CD14-positive monocyte (primary cell): ENCODE measurements at regions not wholly inside any gene's neighbourhood (a gene's known extent, or its start where the extent isn't known, plus 50 kb on each side); places are given as distances from the start of the nearest gene placed in this dataset.

Experiments used
- DNase-seq, 3 donors: peaks; one replicate each; pipeline ENCODE4 v3.0.0-alpha.2; 2011 to 2022
- H2AFZ ChIP-seq: 2 replicates; pipeline ENCODE4 v1.6.0; 2012; ENCODE audit warnings: mild to moderate bottlenecking, low read depth, low read length, inconsistent platforms; ENCODE audit not compliant: insufficient read depth, poor library complexity, severe bottlenecking
- H3K27ac ChIP-seq, 2 donors: 1 replicate in 1 of 2; 2 replicates in 1 of 2; pipeline ENCODE4 v1.5.1; 2012 to 2013; ENCODE audit warnings: low read length in 2 of 2, control low read depth in 1 of 2, inconsistent platforms in 1 of 2, low read depth in 1 of 2, mild to moderate bottlenecking in 1 of 2
- H3K27me3 ChIP-seq, 2 donors: one replicate each; pipeline versions ENCODE4 v1.6.0 to v1.6.1; 2011 to 2013; ENCODE audit warnings: low read length in 2 of 2; ENCODE audit not compliant: control insufficient read depth in 2 of 2, insufficient read depth in 2 of 2
- H3K36me3 ChIP-seq, 2 donors: replicated peaks in 1 of 2; 1 replicate in 1 of 2; 2 replicates in 1 of 2; pipeline versions ENCODE4 v1.5.1 to v1.6.1; 2012 to 2013; ENCODE audit warnings: low read length in 2 of 2, control low read depth in 1 of 2, inconsistent platforms in 1 of 2, mild to moderate bottlenecking in 1 of 2; ENCODE audit not compliant: insufficient read depth in 2 of 2, control insufficient read depth in 1 of 2
- H3K4me1 ChIP-seq, 2 donors: 1 replicate in 1 of 2; 2 replicates in 1 of 2; pipeline versions ENCODE4 v1.5.1 to v1.6.1; 2012 to 2013; ENCODE audit warnings: low read length in 2 of 2, control low read depth in 1 of 2, inconsistent platforms in 1 of 2, mild to moderate bottlenecking in 1 of 2, moderate library complexity in 1 of 2; ENCODE audit not compliant: insufficient read depth in 2 of 2, control insufficient read depth in 1 of 2
- H3K4me2 ChIP-seq: replicated peaks from 2 replicates; pipeline ENCODE3; 2012; ENCODE audit warnings: low read length, moderate library complexity, mild to moderate bottlenecking; ENCODE audit not compliant: poor library complexity, severe bottlenecking; ENCODE audit errors: extremely low read depth
- H3K4me3 ChIP-seq, 3 experiments: fragments of 200-600 bp in 1 of 3; sonication (generic) in 1 of 3; replicated peaks in 1 of 3; 1 replicate in 2 of 3; 2 replicates in 1 of 3; pipeline ENCODE4 v1.5.1; 2011 to 2013; ENCODE audit warnings: low read length in 3 of 3, mild to moderate bottlenecking in 3 of 3, control low read depth in 2 of 3, low read depth in 2 of 3, inconsistent platforms in 1 of 3, moderate library complexity in 1 of 3
- H3K79me2 ChIP-seq: 2 replicates; pipeline ENCODE4 v1.6.0; 2012; ENCODE audit warnings: mild to moderate bottlenecking, control low read depth, inconsistent platforms, low read length, moderate library complexity; ENCODE audit not compliant: insufficient read depth
- H3K9ac ChIP-seq: 2 replicates; pipeline ENCODE4 v1.6.0; 2017; ENCODE audit warnings: low read length, mild to moderate bottlenecking; ENCODE audit not compliant: insufficient read depth, poor library complexity, severe bottlenecking
- H3K9me3 ChIP-seq, 2 donors: replicated peaks in 1 of 2; 1 replicate in 1 of 2; 2 replicates in 1 of 2; pipeline versions ENCODE4 v1.5.1 to v1.6.1; 2012 to 2013; ENCODE audit warnings: low read length in 2 of 2, control low read depth in 1 of 2; ENCODE audit not compliant: control insufficient read depth in 1 of 2, insufficient read depth in 1 of 2
- H4K20me1 ChIP-seq: 2 replicates; pipeline ENCODE4 v1.6.0; 2012; ENCODE audit warnings: mild to moderate bottlenecking, low read length, control low read depth, moderate library complexity; ENCODE audit not compliant: insufficient read depth
- H3K27ac Mint-ChIP-seq, 7 donors: one replicate each; pipeline ENCODE4 v1.8.0; 2020; ENCODE audit warnings: mild to moderate bottlenecking in 7 of 7, mixed read lengths in 7 of 7, moderate library complexity in 6 of 7, inconsistent platforms in 2 of 7
- H3K27me3 Mint-ChIP-seq, 3 donors: one replicate each; pipeline ENCODE4 v1.8.0; 2021 to 2022; ENCODE audit warnings: low read depth in 3 of 3, mild to moderate bottlenecking in 3 of 3, mixed read lengths in 3 of 3, moderate library complexity in 3 of 3, inconsistent platforms in 1 of 3
- H3K36me3 Mint-ChIP-seq, 2 donors: one replicate each; pipeline ENCODE4 v1.8.0; 2020; ENCODE audit warnings: mixed read lengths in 2 of 2, inconsistent platforms in 1 of 2, mild to moderate bottlenecking in 1 of 2
- H3K4me1 Mint-ChIP-seq: one replicate; pipeline ENCODE4 v1.8.0; 2020; ENCODE audit warnings: mild to moderate bottlenecking, mixed read lengths
- H3K4me3 Mint-ChIP-seq, 2 donors: one replicate each; pipeline ENCODE4 v1.8.0; 2020; ENCODE audit warnings: mild to moderate bottlenecking in 2 of 2, mixed read lengths in 2 of 2, moderate library complexity in 1 of 2
- H3K9me3 Mint-ChIP-seq, 7 donors: one replicate each; pipeline ENCODE4 v1.8.0; 2020 to 2022; ENCODE audit warnings: mixed read lengths in 7 of 7, mild to moderate bottlenecking in 6 of 7, moderate library complexity in 6 of 7, inconsistent platforms in 2 of 7
- CTCF ChIP-seq: fragments of 200-600 bp; IDR thresholded peaks from one replicate; pipeline ENCODE4 v1.8.0; 2022; ENCODE audit warnings: antibody characterized with exemption, mild to moderate bottlenecking
- WGBS: methylation state at CpG from one replicate; pipeline ENCODE4 v1.1.5; 2013; ENCODE audit warnings: missing lambda C conversion rate; ENCODE audit not compliant: insufficient coverage; 5-methylcytosine and 5-hydroxymethylcytosine counted together
- intact Hi-C, 2 donors: fragments of 100-400 bp; cut with micrococcal nuclease; formaldehyde crosslinking; loops; one replicate each; pipeline versions ENCODE4 v1.15.0 to v1.15.1; 2023

- H3K4me3 Mint-ChIP-seq: no peak overlapping the region
- no peak overlapping the region for H3K27ac ChIP-seq
- no peak for DNase-seq
- no peak overlapping the region for H3K4me2 ChIP-seq
- intact Hi-C loops: no loop called here
- H3K27me3 ChIP-seq: no peaks in the 10 kb centered on the region
- H3K27ac Mint-ChIP-seq: no peak overlapping the region
- H3K4me1 ChIP-seq: no peaks in the 10 kb centered on the region
- H3K4me1 Mint-ChIP-seq: no peaks in the 10 kb centered on the region
- no peaks in the 10 kb centered on the region for H4K20me1 ChIP-seq
- peaks cover 16 to 41% (median 28%) of the 10 kb centered on the region in 7 donors for H3K9me3 Mint-ChIP-seq
- no peaks in the 10 kb centered on the region for H3K36me3 Mint-ChIP-seq
- H3K4me3 ChIP-seq: no peak overlapping the region
- TF ChIP-seq CTCF: no peak
- H3K27me3 Mint-ChIP-seq: peaks cover 6 to 8% (median 7%) of the 10 kb centered on the region in 3 donors
- 87% methylated on average over 10 of the region's 10 CpGs for WGBS
- H3K9me3 ChIP-seq: peaks cover 20 to 37% of the 10 kb centered on the region in 2 donors
- H3K79me2 ChIP-seq: no peaks in the 10 kb centered on the region
- H2AFZ ChIP-seq: no peak overlapping the region
- no peaks in the 10 kb centered on the region for H3K36me3 ChIP-seq
- no peak overlapping the region for H3K9ac ChIP-seq
These were observed 73.2 kb upstream of the NKX1-1 start for GRCh38 chr4:1479454-1479853.

- Histone ChIP-seq H3K4me2 (no peak overlapping the region), H3K36me3 (no peaks in the 10 kb centered on the region), H3K9ac (no peak overlapping the region), H3K27me3 (no peaks in the 10 kb centered on the region), H3K79me2 (no peaks in the 10 kb centered on the region), H3K27ac (no peak overlapping the region), H3K4me3 (no peak overlapping the region), H3K9me3 (peaks cover 17 to 34% of the 10 kb centered on the region in 2 donors), H4K20me1 (no peaks in the 10 kb centered on the region), H2AFZ (no peak overlapping the region), H3K4me1 (no peaks in the 10 kb centered on the region)
- WGBS: 91% methylated on average over 6 of the region's 10 CpGs
- peaks cover 13 to 37% (median 25%) of the 10 kb centered on the region in 7 donors for H3K9me3 Mint-ChIP-seq
- H3K27ac Mint-ChIP-seq: no peak overlapping the region
- H3K27me3 Mint-ChIP-seq: peaks cover 6 to 9% (median 7%) of the 10 kb centered on the region in 3 donors
- intact Hi-C loops: no loop called here
- DNase-seq: no peak
- no peaks in the 10 kb centered on the region for H3K36me3 Mint-ChIP-seq
- H3K4me1 Mint-ChIP-seq: no peaks in the 10 kb centered on the region
- TF ChIP-seq CTCF: no peak
- no peak overlapping the region for H3K4me3 Mint-ChIP-seq
These were observed 72.6 kb upstream of the NKX1-1 start for GRCh38 chr4:1478766-1479355.
